HepG2 (cell line): ENCODE measurements at regions not wholly inside any gene's neighbourhood (a gene's known extent, or its start where the extent isn't known, plus 50 kb on each side); places are given as distances from the start of the nearest gene placed in this dataset.
A peak's percentile ranks its signal among the peaks of the same experiment; 100 is the strongest.

ENCODE experiments used
- ARID4A ChIP-seq: sonication (generic); formaldehyde crosslinking; IDR thresholded peaks from 2 replicates; pipeline ENCODE4 v1.5.0; 2020; ENCODE audit warnings: mild to moderate bottlenecking, missing genetic modification reagents, borderline replicate concordance
- FOSL2 ChIP-seq: sonication (generic); formaldehyde crosslinking; IDR thresholded peaks from 2 replicates; pipeline ENCODE4 v1.4.0; 2020; ENCODE audit warnings: missing genetic modification reagents
- HNF4A ChIP-seq: sonication (generic); formaldehyde crosslinking; IDR thresholded peaks from 2 replicates; pipeline ENCODE4 v1.4.0; 2020; ENCODE audit warnings: missing genetic modification reagents
- IRX3 ChIP-seq: sonication (generic); formaldehyde crosslinking; IDR thresholded peaks from 2 replicates; pipeline ENCODE4 v1.8.1; 2023; ENCODE audit warnings: mild to moderate bottlenecking, low read depth, missing genetic modification reagents, borderline replicate concordance
- NR2F1 ChIP-seq, 2 experiments: fragments of 450-650 bp in 1 of 2; formaldehyde crosslinking in 1 of 2; IDR thresholded peaks; 2 replicates each; pipeline versions ENCODE4 v1.5.0 to v1.6.1; 2016 to 2020; ENCODE audit warnings: mild to moderate bottlenecking in 1 of 2, missing compliant biosample characterization in 1 of 2, missing genetic modification reagents in 1 of 2, moderate library complexity in 1 of 2
- TBX3 ChIP-seq: fragments of 450-650 bp; IDR thresholded peaks from 2 replicates; pipeline ENCODE4 v1.6.1; 2017; ENCODE audit warnings: antibody characterized with exemption, mild to moderate bottlenecking, inconsistent platforms, borderline replicate concordance
- ZBTB21 ChIP-seq: sonication (generic); formaldehyde crosslinking; IDR thresholded peaks from 2 replicates; pipeline ENCODE4 v1.4.0; 2020; ENCODE audit warnings: missing genetic modification reagents
- ZBTB38 ChIP-seq: sonication (generic); formaldehyde crosslinking; IDR thresholded peaks from 2 replicates; pipeline ENCODE4 v1.5.1; 2020; ENCODE audit warnings: mild to moderate bottlenecking, missing genetic modification reagents
- ZFP36 ChIP-seq: fragments of 150-350 bp; IDR thresholded peaks from 2 replicates; pipeline ENCODE4 v1.6.1; 2018; ENCODE audit warnings: borderline replicate concordance, low read length, low read depth; ENCODE audit not compliant: partially characterized antibody
- ZNF564 ChIP-seq: sonication (generic); formaldehyde crosslinking; IDR thresholded peaks from 2 replicates; pipeline ENCODE4 v1.8.1; 2023; ENCODE audit warnings: mild to moderate bottlenecking, missing genetic modification reagents
- ZNF614 ChIP-seq: IDR thresholded peaks from 2 replicates; pipeline ENCODE4 v1.6.1; 2018; ENCODE audit warnings: missing biosample characterization, missing genetic modification reagents, inconsistent platforms, borderline replicate concordance
- ZNF687 ChIP-seq: sonication (generic); formaldehyde crosslinking; IDR thresholded peaks from 2 replicates; pipeline ENCODE4 v1.5.1; 2020; ENCODE audit warnings: mild to moderate bottlenecking, missing genetic modification reagents, moderate library complexity
- TF ChIP-seq, protein P1 (sequence below): sonication (generic); formaldehyde crosslinking; IDR thresholded peaks from 2 replicates; pipeline ENCODE4 v1.4.0; 2020; ENCODE audit warnings: missing genetic modification reagents
- TF ChIP-seq, protein P2 (sequence below): IDR thresholded peaks from 2 replicates; pipeline ENCODE4 v1.6.1; 2016

- TF ChIP-seq ZNF687 (CRISPR knock-in tag) (peak; percentile 19), TBX3 (no peak), ZFP36 (no peak), HNF4A (CRISPR knock-in tag) (peak; percentile 46), NR2F1 (CRISPR knock-in tag; IDR thresholded peaks at IDR 0.05) (peak; percentile 17 to 87; a peak in 2 of 4 replicates), ZBTB21 (CRISPR knock-in tag) (peak; percentile 89), ZNF564 (CRISPR knock-in tag) (no peak), FOSL2 (CRISPR knock-in tag) (peak; percentile 63), ARID4A (CRISPR knock-in tag) (peak; percentile 34; the same call in 1 of the 2 replicates), IRX3 (CRISPR knock-in tag) (no peak), ZNF614 (CRISPR knock-in tag) (0 out of 2 replicates have a peak, but pooled peaks have one; percentile 28), ZBTB38 (CRISPR knock-in tag) (0 out of 2 replicates have a peak, but pooled peaks have one; percentile 29)
- TF ChIP-seq, protein P1, sequence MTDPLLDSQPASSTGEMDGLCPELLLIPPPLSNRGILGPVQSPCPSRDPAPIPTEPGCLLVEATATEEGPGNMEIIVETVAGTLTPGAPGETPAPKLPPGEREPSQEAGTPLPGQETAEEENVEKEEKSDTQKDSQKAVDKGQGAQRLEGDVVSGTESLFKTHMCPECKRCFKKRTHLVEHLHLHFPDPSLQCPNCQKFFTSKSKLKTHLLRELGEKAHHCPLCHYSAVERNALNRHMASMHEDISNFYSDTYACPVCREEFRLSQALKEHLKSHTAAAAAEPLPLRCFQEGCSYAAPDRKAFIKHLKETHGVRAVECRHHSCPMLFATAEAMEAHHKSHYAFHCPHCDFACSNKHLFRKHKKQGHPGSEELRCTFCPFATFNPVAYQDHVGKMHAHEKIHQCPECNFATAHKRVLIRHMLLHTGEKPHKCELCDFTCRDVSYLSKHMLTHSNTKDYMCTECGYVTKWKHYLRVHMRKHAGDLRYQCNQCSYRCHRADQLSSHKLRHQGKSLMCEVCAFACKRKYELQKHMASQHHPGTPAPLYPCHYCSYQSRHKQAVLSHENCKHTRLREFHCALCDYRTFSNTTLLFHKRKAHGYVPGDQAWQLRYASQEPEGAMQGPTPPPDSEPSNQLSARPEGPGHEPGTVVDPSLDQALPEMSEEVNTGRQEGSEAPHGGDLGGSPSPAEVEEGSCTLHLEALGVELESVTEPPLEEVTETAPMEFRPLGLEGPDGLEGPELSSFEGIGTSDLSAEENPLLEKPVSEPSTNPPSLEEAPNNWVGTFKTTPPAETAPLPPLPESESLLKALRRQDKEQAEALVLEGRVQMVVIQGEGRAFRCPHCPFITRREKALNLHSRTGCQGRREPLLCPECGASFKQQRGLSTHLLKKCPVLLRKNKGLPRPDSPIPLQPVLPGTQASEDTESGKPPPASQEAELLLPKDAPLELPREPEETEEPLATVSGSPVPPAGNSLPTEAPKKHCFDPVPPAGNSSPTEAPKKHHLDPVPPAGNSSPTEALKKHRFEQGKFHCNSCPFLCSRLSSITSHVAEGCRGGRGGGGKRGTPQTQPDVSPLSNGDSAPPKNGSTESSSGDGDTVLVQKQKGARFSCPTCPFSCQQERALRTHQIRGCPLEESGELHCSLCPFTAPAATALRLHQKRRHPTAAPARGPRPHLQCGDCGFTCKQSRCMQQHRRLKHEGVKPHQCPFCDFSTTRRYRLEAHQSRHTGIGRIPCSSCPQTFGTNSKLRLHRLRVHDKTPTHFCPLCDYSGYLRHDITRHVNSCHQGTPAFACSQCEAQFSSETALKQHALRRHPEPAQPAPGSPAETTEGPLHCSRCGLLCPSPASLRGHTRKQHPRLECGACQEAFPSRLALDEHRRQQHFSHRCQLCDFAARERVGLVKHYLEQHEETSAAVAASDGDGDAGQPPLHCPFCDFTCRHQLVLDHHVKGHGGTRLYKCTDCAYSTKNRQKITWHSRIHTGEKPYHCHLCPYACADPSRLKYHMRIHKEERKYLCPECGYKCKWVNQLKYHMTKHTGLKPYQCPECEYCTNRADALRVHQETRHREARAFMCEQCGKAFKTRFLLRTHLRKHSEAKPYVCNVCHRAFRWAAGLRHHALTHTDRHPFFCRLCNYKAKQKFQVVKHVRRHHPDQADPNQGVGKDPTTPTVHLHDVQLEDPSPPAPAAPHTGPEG, result 0 out of 2 replicates have a peak, but pooled peaks have one; percentile 15
- TF ChIP-seq, protein P2, sequence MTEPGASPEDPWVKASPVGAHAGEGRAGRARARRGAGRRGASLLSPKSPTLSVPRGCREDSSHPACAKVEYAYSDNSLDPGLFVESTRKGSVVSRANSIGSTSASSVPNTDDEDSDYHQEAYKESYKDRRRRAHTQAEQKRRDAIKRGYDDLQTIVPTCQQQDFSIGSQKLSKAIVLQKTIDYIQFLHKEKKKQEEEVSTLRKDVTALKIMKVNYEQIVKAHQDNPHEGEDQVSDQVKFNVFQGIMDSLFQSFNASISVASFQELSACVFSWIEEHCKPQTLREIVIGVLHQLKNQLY, result 0 out of 2 replicates have a peak, but pooled peaks have one; percentile 47
Observed at GRCh38 chr22:19604711-19605268, 80.6 kb upstream of the CLDN5 start (continued).
